ENCODE measurements at regions not wholly inside any gene's neighbourhood (a gene's known extent, or its start where the extent isn't known, plus 50 kb on each side); places are given as distances from the start of the nearest gene placed in this dataset.

DNA sequence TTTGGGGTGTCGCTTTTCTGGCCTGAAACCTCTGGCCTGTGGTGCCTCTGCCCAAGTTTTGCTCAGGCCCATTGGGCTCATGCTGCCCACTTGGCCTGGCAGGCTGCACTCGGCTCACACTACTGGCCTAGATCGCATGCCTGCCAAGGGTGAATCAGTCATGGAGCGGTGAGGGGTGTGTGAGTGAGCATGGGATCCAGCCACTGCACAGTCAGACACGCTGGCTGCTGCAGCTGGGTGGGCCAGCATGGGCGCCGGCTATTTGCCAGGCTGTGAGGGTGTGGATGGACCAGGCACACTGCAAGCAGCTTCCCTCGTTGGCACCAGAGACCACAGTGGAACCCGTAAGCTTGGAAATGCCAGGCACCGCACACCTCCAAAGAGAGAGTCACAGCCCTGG, 145.4 kb upstream of the CNR1 start:
- DNase-seq, result no peak

- no peak for DNase-seq
These were observed 138.4 kb upstream of the CNR1 start for GRCh38 chr6:88304520-88304919.

GRCh38 chr6:88302769-88303225, 136.7 kb upstream of the CNR1 start:
- no peak for DNase-seq

GRCh38 chr6:88301888-88302768, 136.0 kb upstream of the CNR1 start:
- no peak for DNase-seq

GRCh38 chr6:88301256-88301655, 135.1 kb upstream of the CNR1 start:
- no peak for DNase-seq

- no peak for DNase-seq
These were observed 132.1 kb upstream of the CNR1 start for GRCh38 chr6:88298066-88298845.

DNA sequence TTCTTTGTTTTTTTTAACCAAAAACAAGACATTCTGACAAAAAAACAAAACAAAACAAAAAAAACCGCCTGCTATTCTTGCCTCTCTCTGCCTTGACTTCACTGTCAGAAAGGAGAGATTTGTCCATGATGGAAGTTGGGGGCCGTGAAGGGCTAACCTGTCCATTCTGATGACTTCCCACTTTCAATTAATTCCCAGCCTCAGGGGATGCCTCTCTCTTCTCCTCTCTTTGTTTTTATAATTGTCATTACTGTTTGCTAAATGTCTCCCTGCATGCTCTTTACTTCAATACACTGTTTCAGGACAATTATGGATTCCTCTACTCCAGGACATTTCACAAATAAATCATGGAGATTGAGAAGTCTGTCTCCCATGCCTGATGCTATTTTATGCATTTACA, 130.5 kb upstream of the CNR1 start:
- DNase-seq, result no peak

DNA sequence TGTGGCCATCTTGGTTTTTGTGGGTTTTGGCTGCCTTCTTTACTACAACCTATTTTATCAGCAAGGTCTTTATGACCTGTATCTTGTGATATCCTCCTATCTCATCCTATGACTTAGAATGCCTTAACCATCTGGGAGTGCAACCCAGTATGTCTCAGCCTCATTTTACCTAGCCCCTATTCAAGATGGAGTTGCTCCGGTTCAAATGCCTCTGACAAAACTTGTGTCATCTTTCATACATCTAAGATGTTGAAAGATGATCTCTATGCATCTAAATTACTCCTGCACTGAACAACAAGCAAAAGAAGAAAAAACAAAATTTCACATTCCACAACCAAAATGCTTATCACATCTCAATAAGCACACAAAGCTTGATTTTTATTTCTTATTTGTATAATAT, 129.5 kb upstream of the CNR1 start:
- DNase-seq, result no peak

- no peak for DNase-seq
These were observed 128.6 kb upstream of the CNR1 start for GRCh38 chr6:88294702-88295101.

DNA sequence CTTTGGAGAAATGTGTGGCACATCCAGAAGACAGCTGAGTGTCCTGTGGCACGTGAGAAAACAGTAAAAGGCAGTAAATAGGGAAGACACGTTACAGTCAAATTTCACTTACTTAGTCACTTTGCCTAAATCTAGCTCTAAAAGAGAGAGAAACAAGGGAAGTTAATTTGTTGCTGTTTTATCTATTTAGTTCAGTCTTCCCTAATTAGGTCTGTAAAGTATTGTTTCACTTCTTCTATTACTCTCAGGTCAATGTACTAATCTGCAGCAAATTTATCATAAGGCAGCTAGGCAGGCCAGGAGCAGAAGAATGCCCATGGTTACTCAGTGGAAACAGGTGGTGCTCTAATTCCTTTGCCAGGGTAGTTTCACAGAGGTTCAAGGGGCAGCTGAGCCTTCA, 124.3 kb upstream of the CNR1 start:
- no peak for DNase-seq

- no peak for DNase-seq
These were observed 121.5 kb upstream of the CNR1 start for GRCh38 chr6:88287696-88288095.

GRCh38 chr6:88276331-88276730, 110.2 kb upstream of the CNR1 start:
- DNase-seq, result peak; percentile 5

DNA sequence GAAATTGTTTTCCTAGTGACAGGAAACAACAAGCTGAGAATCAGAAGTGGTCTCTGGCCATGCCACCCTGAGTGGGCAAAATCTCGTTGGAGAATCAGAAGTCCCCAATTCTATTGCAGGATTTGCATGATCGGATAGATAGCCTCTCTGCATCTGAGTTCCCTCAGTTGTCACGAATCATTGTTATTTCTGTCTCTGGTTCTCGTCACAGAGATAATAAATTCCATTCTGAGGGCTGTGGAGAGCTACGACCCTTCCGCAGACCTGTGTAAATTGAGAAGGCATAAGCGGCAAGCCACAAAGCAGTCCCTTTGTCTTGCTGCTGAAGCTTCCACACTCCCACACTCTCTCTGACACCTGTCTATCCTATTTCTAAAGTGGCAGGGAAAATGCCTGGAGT, 102.4 kb upstream of the CNR1 start:
- no peak for DNase-seq

DNA sequence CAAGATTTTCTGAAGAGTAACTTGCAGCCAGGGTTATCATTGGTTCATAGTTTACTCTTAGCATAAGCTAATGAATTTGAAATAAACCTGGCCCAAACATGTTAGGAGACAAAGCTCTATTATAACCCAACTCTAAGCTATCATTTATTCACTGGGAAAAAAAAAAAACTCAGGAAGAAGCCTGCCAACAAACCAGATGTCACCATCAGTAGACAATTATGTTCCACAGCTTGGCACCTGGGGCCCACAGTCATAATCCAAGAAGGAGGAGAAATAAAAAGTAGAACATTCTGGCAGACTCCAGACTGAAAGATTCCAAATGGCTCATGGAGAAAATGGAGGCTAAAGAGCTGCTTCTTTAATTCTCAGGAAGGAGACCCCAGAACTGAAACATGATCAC, 100.0 kb upstream of the CNR1 start:
- DNase-seq, result no peak

- no peak for DNase-seq
These were observed 97.4 kb upstream of the CNR1 start for GRCh38 chr6:88263591-88263990.

- no peak for DNase-seq
These were observed 96.2 kb upstream of the CNR1 start for GRCh38 chr6:88262332-88262731.

GRCh38 chr6:88251301-88251700, 85.2 kb upstream of the CNR1 start:
- no peak for DNase-seq

GRCh38 chr6:88248709-88249321, 82.7 kb upstream of the CNR1 start:
- no peak for DNase-seq

GRCh38 chr6:88246654-88247053, 80.5 kb upstream of the CNR1 start:
- no peak for DNase-seq

DNA sequence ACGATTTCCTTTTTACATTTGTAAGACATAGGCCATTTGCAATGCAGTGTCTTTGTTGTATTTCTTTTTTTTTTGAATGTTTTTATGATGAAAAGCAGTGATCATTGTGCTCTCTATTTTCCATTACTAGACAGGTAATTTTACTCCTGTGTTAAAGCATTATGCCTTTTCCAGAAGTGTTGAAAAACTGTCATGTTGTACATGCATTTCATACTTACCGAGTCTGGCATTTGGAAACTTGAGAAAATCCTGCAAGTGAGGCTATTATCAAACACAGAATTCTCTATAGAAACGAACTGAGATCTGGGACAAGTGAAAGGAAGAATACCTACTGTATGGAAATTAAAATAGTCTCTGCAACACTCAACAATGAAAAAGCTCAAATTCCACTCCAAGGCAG, 78.6 kb upstream of the CNR1 start:
- DNase-seq, result no peak

DNA sequence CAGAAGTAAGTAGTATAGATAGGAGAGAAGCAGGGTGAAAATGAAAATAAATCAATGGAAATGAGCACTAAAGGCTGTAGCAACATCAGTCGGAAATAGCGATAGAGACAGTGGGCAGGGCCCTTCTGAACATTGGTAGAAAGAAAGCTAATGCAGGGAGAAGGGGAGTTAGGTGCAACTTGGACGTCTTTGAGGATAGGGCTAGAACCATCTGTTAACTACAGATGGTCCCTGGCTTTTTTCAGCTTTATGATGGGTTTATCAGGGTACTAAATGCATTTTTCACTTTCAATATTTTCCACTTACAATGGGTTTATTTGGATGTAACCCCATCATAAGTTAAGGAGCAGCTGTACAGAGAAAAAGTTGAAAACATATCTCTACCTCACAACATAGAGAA, 72.8 kb upstream of the CNR1 start:
- DNase-seq, result no peak

DNA sequence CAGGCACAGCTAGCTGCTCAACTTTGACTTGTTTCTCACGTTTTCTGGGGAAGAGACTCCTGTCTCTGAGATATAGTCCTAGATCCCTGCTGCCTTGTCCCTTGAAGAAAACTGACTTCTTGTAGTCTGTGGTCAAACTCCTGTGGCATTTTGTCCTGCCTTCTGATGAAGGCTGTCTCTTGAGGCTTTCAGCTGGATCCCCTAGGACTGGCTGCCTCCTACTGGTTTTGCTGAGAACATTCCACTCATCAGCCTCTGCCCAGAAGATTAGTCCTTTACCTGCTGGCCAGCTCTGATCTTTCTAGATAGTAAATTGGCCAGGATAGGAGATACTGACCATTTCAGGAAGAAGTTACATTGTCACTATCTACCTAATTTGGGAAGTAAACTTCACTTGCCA, 71.9 kb upstream of the CNR1 start:
- DNase-seq, result no peak

- DNase-seq, result no peak
These were observed 70.6 kb upstream of the CNR1 start for GRCh38 chr6:88236612-88237360.
